Activated B cell treated with CpG ODN at 0.5 μM for 24 hours (primary cell): ENCODE measurements at regions not wholly inside any gene's neighbourhood (a gene's known extent, or its start where the extent isn't known, plus 50 kb on each side); places are given as distances from the start of the nearest gene placed in this dataset.

Experiments used
- ATAC-seq: fragments of 200-7000 bp; cut with Tn5 transposase; one replicate; pipeline ENCODE4 v1.10.0; 2021; ENCODE audit warnings: low read depth, mild to moderate bottlenecking, moderate library complexity
- CTCF ChIA-PET: fragments of 350-600 bp; sonication (Branson Sonifier 250); formaldehyde crosslinking; loops from one replicate; lab custom pipeline; 2021; ENCODE audit warnings: antibody characterized with exemption; lab: Charles Lee
- POLR2A ChIA-PET: fragments of 350-600 bp; sonication (Branson Sonifier 250); formaldehyde crosslinking; loops from one replicate; lab custom pipeline; 2021; ENCODE audit warnings: antibody characterized with exemption; lab: Charles Lee
- DNase-seq: peaks from one replicate; pipeline ENCODE4 v3.0.0; 2022
- H3K27ac Mint-ChIP-seq: one replicate; pipeline ENCODE4 v1.8.0; 2020; ENCODE audit warnings: mixed read lengths
- H3K27me3 Mint-ChIP-seq: one replicate; pipeline ENCODE4 v1.8.0; 2021; ENCODE audit warnings: mixed read lengths
- H3K36me3 Mint-ChIP-seq: one replicate; pipeline ENCODE4 v1.8.0; 2021; ENCODE audit warnings: low read depth, mixed read lengths
- H3K4me1 Mint-ChIP-seq: one replicate; pipeline ENCODE4 v1.8.0; 2021; ENCODE audit warnings: mixed read lengths
- H3K4me3 Mint-ChIP-seq: one replicate; pipeline ENCODE4 v1.8.0; 2020; ENCODE audit warnings: mild to moderate bottlenecking, mixed read lengths
- H3K9me3 Mint-ChIP-seq: one replicate; pipeline ENCODE4 v1.8.0; 2020; ENCODE audit warnings: mixed read lengths
- CTCF ChIP-seq: fragments of 200-600 bp; IDR thresholded peaks from one replicate; pipeline ENCODE4 v1.8.0; 2022; ENCODE audit warnings: antibody characterized with exemption, mild to moderate bottlenecking
- intact Hi-C: fragments of 100-400 bp; cut with micrococcal nuclease; formaldehyde crosslinking; loops from one replicate; pipeline ENCODE4 v1.15.1; 2024

GRCh38 chr13:34152409-34152808, 334.5 kb downstream of the RFC3 start:
- H3K9me3 Mint-ChIP-seq, result no peaks in the 10 kb centered on the region
- TF ChIP-seq CTCF, result no peak
- no peaks in the 10 kb centered on the region for H3K27me3 Mint-ChIP-seq
- ChIA-PET CTCF (no interaction called here), POLR2A (no interaction called here)
- no peak for DNase-seq
- no peak overlapping the region for H3K4me3 Mint-ChIP-seq
- no peak overlapping the region for H3K27ac Mint-ChIP-seq
- no peaks in the 10 kb centered on the region for H3K36me3 Mint-ChIP-seq
- ATAC-seq, result no peak
- peaks cover 10% of the 10 kb centered on the region for H3K4me1 Mint-ChIP-seq
- intact Hi-C loops, result no loop called here

GRCh38 chr13:34152996-34153395, 335.0 kb downstream of the RFC3 start:
- H3K27me3 Mint-ChIP-seq, result no peaks in the 10 kb centered on the region
- H3K4me1 Mint-ChIP-seq, result peaks cover 10% of the 10 kb centered on the region
- DNase-seq, result no peak
- TF ChIP-seq CTCF, result no peak
- no peak overlapping the region for H3K27ac Mint-ChIP-seq
- ChIA-PET POLR2A (no interaction called here), CTCF (no interaction called here)
- no peak overlapping the region for H3K4me3 Mint-ChIP-seq
- H3K36me3 Mint-ChIP-seq, result no peaks in the 10 kb centered on the region
- H3K9me3 Mint-ChIP-seq, result no peaks in the 10 kb centered on the region
- intact Hi-C loops, result no loop called here
- no peak for ATAC-seq

- peaks cover 10% of the 10 kb centered on the region for H3K4me1 Mint-ChIP-seq
- CTCF ChIA-PET, result no interaction called here
- H3K4me3 Mint-ChIP-seq, result no peak overlapping the region
- TF ChIP-seq CTCF, result no peak
- no peak overlapping the region for H3K27ac Mint-ChIP-seq
- intact Hi-C loops, result no loop called here
- no peaks in the 10 kb centered on the region for H3K36me3 Mint-ChIP-seq
- DNase-seq, result no peak
- no peaks in the 10 kb centered on the region for H3K27me3 Mint-ChIP-seq
- ATAC-seq, result no peak
- POLR2A ChIA-PET, result no interaction called here
- H3K9me3 Mint-ChIP-seq, result no peaks in the 10 kb centered on the region
These were observed 335.7 kb downstream of the RFC3 start for GRCh38 chr13:34153428-34154180.

- intact Hi-C loops, result no loop called here
- no peak for TF ChIP-seq CTCF
- Mint-ChIP-seq H3K27me3 (peaks cover 3% of the 10 kb centered on the region), H3K4me1 (peaks cover 10% of the 10 kb centered on the region), H3K9me3 (no peaks in the 10 kb centered on the region), H3K4me3 (no peak overlapping the region), H3K36me3 (no peaks in the 10 kb centered on the region), H3K27ac (no peak overlapping the region)
- ATAC-seq (no peak), DNase-seq (no peak)
- ChIA-PET POLR2A (interaction anchor here (0.7 kb wide), 1 partner anchor 38 kb away, joined by 4 read pairs; no protein-coding TSS in a partner anchor), CTCF (no interaction called here)
These were observed 338.1 kb downstream of the RFC3 start for GRCh38 chr13:34155931-34156607.

- intact Hi-C loops, result no loop called here
- Mint-ChIP-seq H3K4me1 (peaks cover 10% of the 10 kb centered on the region), H3K27ac (no peak overlapping the region), H3K9me3 (no peaks in the 10 kb centered on the region), H3K27me3 (peaks cover 3% of the 10 kb centered on the region), H3K36me3 (no peaks in the 10 kb centered on the region), H3K4me3 (no peak overlapping the region)
- ATAC-seq (peak; percentile 92), DNase-seq (no peak)
- POLR2A ChIA-PET, result no interaction called here
- CTCF ChIA-PET, result no interaction called here
- no peak for TF ChIP-seq CTCF
These were observed 339.0 kb downstream of the RFC3 start for GRCh38 chr13:34156841-34157365.
